ENCODE measurements at regions not wholly inside any gene's neighbourhood (a gene's known extent, or its start where the extent isn't known, plus 50 kb on each side); places are given as distances from the start of the nearest gene placed in this dataset.

- Histone ChIP-seq H3K79me2 (ENCODE audit: insufficient read depth, low read length) (no peaks in the 10 kb centered on the region), H3K4me2 (ENCODE audit: low read depth, low read length, poor library complexity, severe bottlenecking) (no peak overlapping the region), H3K9me3 (ENCODE audit: insufficient read depth, low read length) (no peaks in the 10 kb centered on the region), H3K27me3 (ENCODE audit: low read length) (no peaks in the 10 kb centered on the region), H3K4me3 (ENCODE audit: insufficient read depth, low read length, poor library complexity, severe bottlenecking) (no peak overlapping the region), H3F3A (ENCODE audit: insufficient read depth) (no peaks in the 10 kb centered on the region), H3K27ac (ENCODE audit: low read depth, low read length) (no peak overlapping the region), H3K9me2 (replicated peaks; ENCODE audit: insufficient read depth, low read length) (no peaks in the 10 kb centered on the region), H4K20me1 (ENCODE audit: low read depth, low read length) (no peaks in the 10 kb centered on the region), H3K36me3 (ENCODE audit: low read length) (no peaks in the 10 kb centered on the region), H2AFZ (ENCODE audit: low read depth, low read length, severe bottlenecking) (no peak overlapping the region), H3K9ac (ENCODE audit: low read length) (no peak overlapping the region)
- TF ChIP-seq EZH2phosphoT487 (conservative IDR thresholded peaks at IDR 0.05; ENCODE audit: low read length) (no peak), CTCF (IDR thresholded peaks at IDR 0.05; ENCODE audit: insufficient read depth, low read length, poor library complexity, severe bottlenecking) (no peak)
Measured at GRCh38 chr3:150240891-150241290, 167.2 kb upstream of the TSC22D2 start.

- Histone ChIP-seq H3K79me2 (ENCODE audit: insufficient read depth, low read length) (no peaks in the 10 kb centered on the region), H3K36me3 (ENCODE audit: low read length) (no peaks in the 10 kb centered on the region), H3K4me3 (ENCODE audit: insufficient read depth, low read length, poor library complexity, severe bottlenecking) (no peak overlapping the region), H3K9me3 (ENCODE audit: insufficient read depth, low read length) (no peaks in the 10 kb centered on the region), H3K4me2 (ENCODE audit: low read depth, low read length, poor library complexity, severe bottlenecking) (no peak overlapping the region), H3K9ac (ENCODE audit: low read length) (no peak overlapping the region), H3K9me2 (replicated peaks; ENCODE audit: insufficient read depth, low read length) (no peaks in the 10 kb centered on the region), H4K20me1 (ENCODE audit: low read depth, low read length) (no peaks in the 10 kb centered on the region), H3K27me3 (ENCODE audit: low read length) (no peaks in the 10 kb centered on the region), H3F3A (ENCODE audit: insufficient read depth) (no peaks in the 10 kb centered on the region), H3K27ac (ENCODE audit: low read depth, low read length) (no peak overlapping the region), H2AFZ (ENCODE audit: low read depth, low read length, severe bottlenecking) (no peak overlapping the region)
- TF ChIP-seq EZH2phosphoT487 (conservative IDR thresholded peaks at IDR 0.05; ENCODE audit: low read length) (no peak), CTCF (IDR thresholded peaks at IDR 0.05; ENCODE audit: insufficient read depth, low read length, poor library complexity, severe bottlenecking) (no peak)
Measured at GRCh38 chr3:150239766-150240165, 168.3 kb upstream of the TSC22D2 start.

- H3K4me3 ChIP-seq (ENCODE audit: insufficient read depth, low read length, poor library complexity, severe bottlenecking) = no peak overlapping the region
- H3K27me3 ChIP-seq (ENCODE audit: low read length) = no peaks in the 10 kb centered on the region
- H2AFZ ChIP-seq (ENCODE audit: low read depth, low read length, severe bottlenecking) = no peak overlapping the region
- H3K36me3 ChIP-seq (ENCODE audit: low read length) = no peaks in the 10 kb centered on the region
- H3K27ac ChIP-seq (ENCODE audit: low read depth, low read length) = no peak overlapping the region
- H3F3A ChIP-seq (ENCODE audit: insufficient read depth) = no peaks in the 10 kb centered on the region
- H4K20me1 ChIP-seq (ENCODE audit: low read depth, low read length) = no peaks in the 10 kb centered on the region
- H3K9me3 ChIP-seq (ENCODE audit: insufficient read depth, low read length) = no peaks in the 10 kb centered on the region
- TF ChIP-seq CTCF (IDR thresholded peaks at IDR 0.05; ENCODE audit: insufficient read depth, low read length, poor library complexity, severe bottlenecking) = no peak
- no peak for TF ChIP-seq EZH2phosphoT487 (conservative IDR thresholded peaks at IDR 0.05; ENCODE audit: low read length)
- H3K4me2 ChIP-seq (ENCODE audit: low read depth, low read length, poor library complexity, severe bottlenecking) = no peak overlapping the region
- H3K9me2 ChIP-seq (replicated peaks; ENCODE audit: insufficient read depth, low read length) = no peaks in the 10 kb centered on the region
- H3K79me2 ChIP-seq (ENCODE audit: insufficient read depth, low read length) = no peaks in the 10 kb centered on the region
- H3K9ac ChIP-seq (ENCODE audit: low read length) = no peak overlapping the region
Measured at GRCh38 chr3:150238995-150239619, 169.0 kb upstream of the TSC22D2 start.
